H1 (cell line): ENCODE measurements at regions not wholly inside any gene's neighbourhood (a gene's known extent, or its start where the extent isn't known, plus 50 kb on each side); places are given as distances from the start of the nearest gene placed in this dataset.

Source experiments
- ASH2L ChIP-seq: fragments of 200-600, 300-600 bp; sonication (generic); IDR thresholded peaks from one replicate; pipeline ENCODE4 v1.7.1; 2017; ENCODE audit warnings: low read length
- CTBP2 ChIP-seq: IDR thresholded peaks from 2 replicates; pipeline ENCODE4 v1.7.0; 2011; ENCODE audit warnings: borderline replicate concordance, mild to moderate bottlenecking, moderate library complexity, mixed read lengths, low read length; ENCODE audit not compliant: insufficient read depth, insufficient read length
- KDM1A ChIP-seq: fragments of 200-600, 300-600 bp; sonication (generic); IDR thresholded peaks from 2 replicates; pipeline ENCODE4 v1.7.1; 2016; ENCODE audit warnings: mild to moderate bottlenecking, low read length, borderline replicate concordance
- RNF2 ChIP-seq: fragments of 200-900, 300-1000 bp; sonication (generic); IDR thresholded peaks from 2 replicates; pipeline ENCODE4 v1.7.1; 2016; ENCODE audit warnings: borderline replicate concordance, low read depth, mild to moderate bottlenecking, antibody characterized with exemption, low read length; ENCODE audit not compliant: poor library complexity, severe bottlenecking; ENCODE audit errors: missing control alignments
- TCF12 ChIP-seq: IDR thresholded peaks from 2 replicates; pipeline ENCODE4 v1.6.1; 2011; ENCODE audit warnings: low read depth, mild to moderate bottlenecking, low read length
- TF ChIP-seq, protein P1 (sequence below), 3 experiments: IDR thresholded peaks; 1 replicate in 2 of 3; 2 replicates in 1 of 3; pipeline versions ENCODE4 v1.5.1 to v1.6.1; 2011; ENCODE audit warnings: low read length in 3 of 3, mild to moderate bottlenecking in 3 of 3, inconsistent platforms in 2 of 3, low read depth in 1 of 3, moderate library complexity in 1 of 3; ENCODE audit not compliant: insufficient read depth in 1 of 3; ENCODE audit errors: control extremely low read depth in 1 of 3

DNA sequence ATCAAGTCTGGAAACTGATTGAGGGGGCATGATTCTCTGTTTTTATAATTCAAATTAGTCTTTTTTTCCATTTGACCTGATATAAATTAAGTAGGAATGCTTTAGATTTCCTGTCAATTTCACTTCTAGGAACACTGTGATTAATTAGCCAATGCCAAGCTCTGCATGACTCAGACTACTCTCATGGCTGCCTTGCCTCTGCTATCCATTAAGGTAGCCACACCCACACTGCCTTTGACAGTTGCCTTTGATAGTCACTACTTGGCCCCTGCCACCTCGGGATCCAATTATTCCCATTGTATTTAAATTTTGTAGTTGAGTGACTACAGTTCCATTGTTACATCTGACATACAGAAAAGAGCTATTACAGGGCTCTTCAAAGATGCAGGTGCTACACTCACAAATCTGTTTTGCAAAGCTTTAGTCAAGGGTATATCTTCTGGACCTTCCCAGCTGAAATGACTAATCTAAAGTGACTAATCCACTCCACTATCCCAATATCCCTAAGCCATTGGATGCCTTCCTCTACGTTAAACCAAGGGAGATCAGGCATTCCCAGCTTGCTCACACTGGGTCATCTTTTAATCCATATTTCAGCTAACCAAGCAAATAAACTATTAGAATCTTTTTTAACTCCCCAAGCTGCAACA, 1193.1 kb upstream of the MIR17HG start (continued):
- TF ChIP-seq, protein P1, sequence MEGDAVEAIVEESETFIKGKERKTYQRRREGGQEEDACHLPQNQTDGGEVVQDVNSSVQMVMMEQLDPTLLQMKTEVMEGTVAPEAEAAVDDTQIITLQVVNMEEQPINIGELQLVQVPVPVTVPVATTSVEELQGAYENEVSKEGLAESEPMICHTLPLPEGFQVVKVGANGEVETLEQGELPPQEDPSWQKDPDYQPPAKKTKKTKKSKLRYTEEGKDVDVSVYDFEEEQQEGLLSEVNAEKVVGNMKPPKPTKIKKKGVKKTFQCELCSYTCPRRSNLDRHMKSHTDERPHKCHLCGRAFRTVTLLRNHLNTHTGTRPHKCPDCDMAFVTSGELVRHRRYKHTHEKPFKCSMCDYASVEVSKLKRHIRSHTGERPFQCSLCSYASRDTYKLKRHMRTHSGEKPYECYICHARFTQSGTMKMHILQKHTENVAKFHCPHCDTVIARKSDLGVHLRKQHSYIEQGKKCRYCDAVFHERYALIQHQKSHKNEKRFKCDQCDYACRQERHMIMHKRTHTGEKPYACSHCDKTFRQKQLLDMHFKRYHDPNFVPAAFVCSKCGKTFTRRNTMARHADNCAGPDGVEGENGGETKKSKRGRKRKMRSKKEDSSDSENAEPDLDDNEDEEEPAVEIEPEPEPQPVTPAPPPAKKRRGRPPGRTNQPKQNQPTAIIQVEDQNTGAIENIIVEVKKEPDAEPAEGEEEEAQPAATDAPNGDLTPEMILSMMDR (IDR thresholded peaks at IDR 0.05; ENCODE audit: control extremely low read depth in 1 of 3, insufficient read depth in 1 of 3, low read depth in 1 of 3, low read length in 3 of 3), result no peak
- no peak for TF ChIP-seq KDM1A
- no peak for TF ChIP-seq TCF12
- no peak for TF ChIP-seq RNF2
- TF ChIP-seq CTBP2, result no peak
- no peak for TF ChIP-seq ASH2L
- TF ChIP-seq, all 59 proteins: peak for 0
